HCT116 (cell line): ENCODE measurements at regions not wholly inside any gene's neighbourhood (a gene's known extent, or its start where the extent isn't known, plus 50 kb on each side); places are given as distances from the start of the nearest gene placed in this dataset.

Experiments used
- ATAC-seq: fragments of 200-7000 bp; cut with Tn5 transposase; 2 replicates; pipeline ENCODE4 v1.9.1; 2020; ENCODE audit warnings: mild to moderate bottlenecking, moderate library complexity
- BruUV-seq: library from RNA; stranded (reverse); fragments of 400-500 nt; replicated peaks from 2 replicates; lab custom pipeline; 2021; lab: Mats Ljungman, UMichigan
- CTCF ChIA-PET: fragments of 300-600 bp; sonication (Branson Sonifier 250); formaldehyde crosslinking; loops from one replicate; lab custom pipeline; 2021; ENCODE audit warnings: antibody characterized with exemption; lab: Charles Lee
- POLR2A ChIA-PET: fragments of 300-600, 350-600 bp; sonication (Branson Sonifier 250); formaldehyde crosslinking; loops from one replicate; lab custom pipeline; 2021; ENCODE audit warnings: antibody characterized with exemption; lab: Charles Lee
- RAD21 ChIA-PET, 2 experiments: fragments of 300-600 bp; sonication (Branson Sonifier 250); formaldehyde crosslinking; loops; one replicate each; lab custom pipeline; 2023; ENCODE audit warnings: low total read pairs in 2 of 2; ENCODE audit not compliant: uncharacterized antibody in 2 of 2, unreplicated experiment in 2 of 2, low non-redundant PET in 1 of 2; lab: Charles Lee
- DNase-seq: peaks from one replicate; pipeline ENCODE4 v3.0.0-alpha.2; 2010; ENCODE audit warnings: low read depth, low spot score
- H2AFZ ChIP-seq: fragments of 200-600 bp; shearing (Covaris generic), sonication (generic); 2 replicates; pipeline ENCODE4 v1.6.1; 2017; ENCODE audit warnings: low read depth, mixed run types, mixed read lengths, antibody characterized with exemption, low read length; ENCODE audit not compliant: poor library complexity, severe bottlenecking
- H3K27ac ChIP-seq: 2 replicates; pipeline ENCODE4 v1.5.1; 2012; ENCODE audit warnings: low read depth, low read length
- H3K27me3 ChIP-seq: fragments of 200-600 bp; sonication (generic); 2 replicates; pipeline ENCODE4 v1.6.1; 2016; ENCODE audit warnings: mixed run types, low read length, mixed read lengths; ENCODE audit not compliant: insufficient read depth
- H3K36me3 ChIP-seq, 2 experiments: fragments of 200-500 bp in 1 of 2; fragments of 200-600 bp in 1 of 2; sonication (Bioruptor generic) in 1 of 2; sonication (generic) in 1 of 2; 2 replicates each; pipeline versions ENCODE4 v1.5.1 to v1.6.1; 2014 to 2016; ENCODE audit warnings: low read length in 2 of 2, inconsistent platforms in 1 of 2, mixed read lengths in 1 of 2, mixed run types in 1 of 2; ENCODE audit not compliant: insufficient read depth in 2 of 2, control insufficient read depth in 1 of 2
- H3K4me1 ChIP-seq, 2 experiments: fragments of 200-600 bp in 1 of 2; sonication (generic) in 1 of 2; 2 replicates each; pipeline versions ENCODE4 v1.5.1 to v1.6.1; 2012 to 2017; ENCODE audit warnings: low read length in 2 of 2, inconsistent platforms in 1 of 2, mild to moderate bottlenecking in 1 of 2, mixed read lengths in 1 of 2, mixed run types in 1 of 2, moderate library complexity in 1 of 2; ENCODE audit not compliant: insufficient read depth in 2 of 2, control insufficient read depth in 1 of 2
- H3K4me2 ChIP-seq: fragments of 200-600 bp; sonication (generic); 2 replicates; pipeline ENCODE4 v1.6.1; 2017; ENCODE audit warnings: mixed run types, low read length, mixed read lengths
- H3K4me3 ChIP-seq, 2 experiments: fragments of 200-600 bp in 1 of 2; sonication (generic) in 1 of 2; replicated peaks in 1 of 2; 2 replicates each; pipeline ENCODE4 v1.5.1; 2011 to 2016; ENCODE audit warnings: low read length in 2 of 2, control low read depth in 1 of 2, low read depth in 1 of 2, mild to moderate bottlenecking in 1 of 2, mixed read lengths in 1 of 2, mixed run types in 1 of 2
- H3K79me2 ChIP-seq: fragments of 200-600 bp; sonication (generic); 2 replicates; pipeline ENCODE4 v1.6.1; 2017; ENCODE audit warnings: mild to moderate bottlenecking, mixed run types, low read length, moderate library complexity, mixed read lengths; ENCODE audit not compliant: insufficient read depth
- H3K9ac ChIP-seq: fragments of 200-600 bp; sonication (generic); 2 replicates; pipeline ENCODE4 v1.6.1; 2016; ENCODE audit warnings: low read length, mixed read lengths
- H3K9me2 ChIP-seq: fragments of 200-600 bp; sonication (generic), shearing (Covaris generic); 2 replicates; pipeline ENCODE4 v1.6.1; 2017; ENCODE audit warnings: mixed run types, mild to moderate bottlenecking, moderate library complexity; ENCODE audit not compliant: insufficient read depth
- H3K9me3 ChIP-seq, 2 experiments: fragments of 200-500 bp in 1 of 2; fragments of 200-600 bp in 1 of 2; sonication (Bioruptor generic) in 1 of 2; sonication (generic) in 1 of 2; 2 replicates each; pipeline ENCODE4 v1.6.1; 2014 to 2017; ENCODE audit warnings: low read length in 2 of 2, mixed read lengths in 2 of 2, inconsistent platforms in 1 of 2, low read depth in 1 of 2, mild to moderate bottlenecking in 1 of 2, mixed run types in 1 of 2, moderate library complexity in 1 of 2; ENCODE audit not compliant: control insufficient read depth in 1 of 2, insufficient read depth in 1 of 2
- H4K20me1 ChIP-seq: fragments of 200-600 bp; sonication (generic), shearing (Covaris generic); 2 replicates; pipeline ENCODE4 v1.6.1; 2017; ENCODE audit warnings: mixed run types, mild to moderate bottlenecking, moderate library complexity; ENCODE audit not compliant: insufficient read depth
- CTCF ChIP-seq, 3 experiments: fragments of 200-600 bp in 1 of 3; sonication (generic) in 1 of 3; IDR thresholded peaks in 2 of 3; conservative IDR thresholded peaks in 1 of 3; 2 replicates each; pipeline ENCODE4 v1.5.1; 2012 to 2017; ENCODE audit warnings: low read depth in 2 of 3, low read length in 2 of 3, antibody characterized with exemption in 1 of 3, borderline replicate concordance in 1 of 3, control low read depth in 1 of 3, mild to moderate bottlenecking in 1 of 3, mixed read lengths in 1 of 3, mixed run types in 1 of 3, moderate library complexity in 1 of 3; ENCODE audit not compliant: insufficient read depth in 1 of 3
- POLR2A ChIP-seq: IDR thresholded peaks from 2 replicates; pipeline ENCODE4 v1.7.0; 2011; ENCODE audit warnings: borderline replicate concordance; ENCODE audit not compliant: insufficient read depth, insufficient read length; ENCODE audit errors: extremely low read depth
- REST ChIP-seq: IDR thresholded peaks from 2 replicates; pipeline ENCODE4 v1.6.1; 2012; ENCODE audit warnings: low read depth
- TCF7L2 ChIP-seq: IDR thresholded peaks from 2 replicates; pipeline ENCODE4 v1.7.0; 2011; ENCODE audit warnings: borderline replicate concordance, inconsistent platforms; ENCODE audit not compliant: insufficient read depth, insufficient read length; ENCODE audit errors: extremely low read depth
- intact Hi-C: fragments of 100-400 bp; cut with micrococcal nuclease; formaldehyde crosslinking; loops from 2 replicates; pipeline ENCODE4 v1.10.0; 2022
- TF ChIP-seq, protein P1 (sequence below): IDR thresholded peaks from 2 replicates; pipeline ENCODE4 v1.6.1; 2011; ENCODE audit warnings: mild to moderate bottlenecking, low read length, moderate library complexity; ENCODE audit not compliant: insufficient replicate concordance; ENCODE audit errors: extremely low read depth

DNA sequence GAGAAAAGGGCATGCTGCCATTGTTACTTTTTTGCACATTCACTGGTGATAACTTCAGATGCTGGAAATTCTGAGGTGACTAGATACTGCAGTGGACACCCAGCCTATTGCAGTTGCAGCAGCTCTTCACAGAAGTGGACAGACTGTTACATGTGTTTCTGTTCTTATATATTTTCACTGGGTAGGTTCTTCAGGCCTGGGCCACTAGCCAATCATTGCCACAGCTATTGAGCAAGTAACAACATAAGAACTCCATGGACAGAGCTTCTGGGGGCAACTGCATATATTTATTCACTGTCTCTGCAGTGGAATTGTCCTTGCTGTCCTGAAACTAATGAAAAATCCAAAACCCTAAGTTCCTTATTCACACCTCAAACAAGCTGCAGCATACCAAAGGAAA, 938.6 kb upstream of the AMELY start:
- no TSS peak for BruUV-seq
- Histone ChIP-seq H3K9me2 (no peaks in the 10 kb centered on the region), H3K36me3 (no peaks in the 10 kb centered on the region), H3K27me3 (no peaks in the 10 kb centered on the region), H3K4me3 (no peak overlapping the region), H3K9ac (no peak overlapping the region), H3K27ac (no peak overlapping the region), H3K79me2 (no peaks in the 10 kb centered on the region), H2AFZ (no peak overlapping the region), H3K4me2 (no peak overlapping the region), H4K20me1 (no peaks in the 10 kb centered on the region), H3K4me1 (no peaks in the 10 kb centered on the region), H3K9me3 (no peaks in the 10 kb centered on the region)
- no peak for DNase-seq
- POLR2A ChIA-PET: no interaction called here
- RAD21 ChIA-PET: no interaction called here
- intact Hi-C loops: no loop called here
- CTCF ChIA-PET: no interaction called here
- ATAC-seq: no peak
- no peak for TF ChIP-seq REST
- TF ChIP-seq, protein P1, sequence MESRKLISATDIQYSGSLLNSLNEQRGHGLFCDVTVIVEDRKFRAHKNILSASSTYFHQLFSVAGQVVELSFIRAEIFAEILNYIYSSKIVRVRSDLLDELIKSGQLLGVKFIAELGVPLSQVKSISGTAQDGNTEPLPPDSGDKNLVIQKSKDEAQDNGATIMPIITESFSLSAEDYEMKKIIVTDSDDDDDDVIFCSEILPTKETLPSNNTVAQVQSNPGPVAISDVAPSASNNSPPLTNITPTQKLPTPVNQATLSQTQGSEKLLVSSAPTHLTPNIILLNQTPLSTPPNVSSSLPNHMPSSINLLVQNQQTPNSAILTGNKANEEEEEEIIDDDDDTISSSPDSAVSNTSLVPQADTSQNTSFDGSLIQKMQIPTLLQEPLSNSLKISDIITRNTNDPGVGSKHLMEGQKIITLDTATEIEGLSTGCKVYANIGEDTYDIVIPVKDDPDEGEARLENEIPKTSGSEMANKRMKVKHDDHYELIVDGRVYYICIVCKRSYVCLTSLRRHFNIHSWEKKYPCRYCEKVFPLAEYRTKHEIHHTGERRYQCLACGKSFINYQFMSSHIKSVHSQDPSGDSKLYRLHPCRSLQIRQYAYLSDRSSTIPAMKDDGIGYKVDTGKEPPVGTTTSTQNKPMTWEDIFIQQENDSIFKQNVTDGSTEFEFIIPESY: no peak

GRCh38 chrY:7845776-7846175, 934.2 kb upstream of the AMELY start:
- CTCF ChIA-PET: no interaction called here
- Histone ChIP-seq H3K4me1 (no peaks in the 10 kb centered on the region), H3K27me3 (no peaks in the 10 kb centered on the region), H3K9ac (no peak overlapping the region), H3K9me3 (no peaks in the 10 kb centered on the region)
- intact Hi-C loops: no loop called here
- no peak for ATAC-seq
- TF ChIP-seq, protein P1: no peak
- TF ChIP-seq TCF7L2 (no peak), POLR2A (no peak), CTCF (IDR thresholded peaks at IDR 0.05 in 2 of 3, conservative IDR thresholded peaks at IDR 0.05 in 1 of 3; ENCODE audit: borderline replicate concordance in 1 of 3, insufficient read depth in 1 of 3, low read depth in 2 of 3, low read length in 2 of 3) (no peak)
- TF ChIP-seq, all 23 proteins: peak for 0
- RAD21 ChIA-PET: no interaction called here
- Histone ChIP-seq H3K79me2 (no peaks in the 10 kb centered on the region), H3K4me2 (no peak overlapping the region), H3K4me3 (no peak overlapping the region), H3K9me2 (no peaks in the 10 kb centered on the region), H3K27ac (no peak overlapping the region), H2AFZ (no peak overlapping the region), H3K36me3 (no peaks in the 10 kb centered on the region), H4K20me1 (no peaks in the 10 kb centered on the region)
- DNase-seq: no peak
- POLR2A ChIA-PET: no interaction called here
- no TSS peak for BruUV-seq
